ENCODE measurements at regions not wholly inside any gene's neighbourhood (a gene's known extent, or its start where the extent isn't known, plus 50 kb on each side); places are given as distances from the start of the nearest gene placed in this dataset.

GRCh38 chr14:105850853-105851581, 324.6 kb downstream of the TMEM121 start:
- H3K4me2 ChIP-seq (ENCODE audit: low read length) = no peak overlapping the region
- H3K4me3 ChIP-seq (ENCODE audit: low read length) = no peak overlapping the region
- no peaks in the 10 kb centered on the region for H3K79me2 ChIP-seq (ENCODE audit: control insufficient read depth, low read length)
- H3K27me3 ChIP-seq (ENCODE audit: control insufficient read depth, low read length) = no peaks in the 10 kb centered on the region
- no peaks in the 10 kb centered on the region for H3F3A ChIP-seq (ENCODE audit: control insufficient read depth, insufficient read depth)
- no peaks in the 10 kb centered on the region for H3K9me2 ChIP-seq (replicated peaks; ENCODE audit: control insufficient read depth, low read length)
- no peak for TF ChIP-seq CTCF (IDR thresholded peaks at IDR 0.05; ENCODE audit: low read depth, low read length, poor library complexity, severe bottlenecking)
- no peak for TF ChIP-seq EZH2phosphoT487 (IDR thresholded peaks at IDR 0.05; ENCODE audit: borderline replicate concordance, low read length)
- H4K20me1 ChIP-seq (ENCODE audit: control insufficient read depth, insufficient read depth, low read depth, low read length) = no peaks in the 10 kb centered on the region
- no peaks in the 10 kb centered on the region for H3K4me1 ChIP-seq (ENCODE audit: control insufficient read depth, low read length)
- no peak overlapping the region for H3K27ac ChIP-seq (ENCODE audit: low read depth, low read length)
- no peaks in the 10 kb centered on the region for H3K36me3 ChIP-seq (ENCODE audit: control insufficient read depth, low read length)
- H3K9me3 ChIP-seq (ENCODE audit: control insufficient read depth, insufficient read depth, low read length) = no peaks in the 10 kb centered on the region

- Histone ChIP-seq H3K79me2 (ENCODE audit: control insufficient read depth, low read length) (no peaks in the 10 kb centered on the region), H3K4me3 (ENCODE audit: low read length) (no peak overlapping the region), H3K9me3 (ENCODE audit: control insufficient read depth, insufficient read depth, low read length) (no peaks in the 10 kb centered on the region), H3F3A (ENCODE audit: control insufficient read depth, insufficient read depth) (no peaks in the 10 kb centered on the region), H4K20me1 (ENCODE audit: control insufficient read depth, insufficient read depth, low read depth, low read length) (no peaks in the 10 kb centered on the region), H3K4me1 (ENCODE audit: control insufficient read depth, low read length) (no peaks in the 10 kb centered on the region), H3K4me2 (ENCODE audit: low read length) (no peak overlapping the region), H3K36me3 (ENCODE audit: control insufficient read depth, low read length) (no peaks in the 10 kb centered on the region), H3K27me3 (ENCODE audit: control insufficient read depth, low read length) (no peaks in the 10 kb centered on the region), H3K9me2 (replicated peaks; ENCODE audit: control insufficient read depth, low read length) (no peaks in the 10 kb centered on the region), H3K27ac (ENCODE audit: low read depth, low read length) (no peak overlapping the region)
- no peak for TF ChIP-seq EZH2phosphoT487 (IDR thresholded peaks at IDR 0.05; ENCODE audit: borderline replicate concordance, low read length)
- TF ChIP-seq CTCF (IDR thresholded peaks at IDR 0.05; ENCODE audit: low read depth, low read length, poor library complexity, severe bottlenecking) = no peak
Observed at GRCh38 chr14:105851716-105852377, 325.5 kb downstream of the TMEM121 start.

- Histone ChIP-seq H3K4me3 (ENCODE audit: low read length) (no peak overlapping the region), H3K9me3 (ENCODE audit: control insufficient read depth, insufficient read depth, low read length) (no peaks in the 10 kb centered on the region), H3F3A (ENCODE audit: control insufficient read depth, insufficient read depth) (no peaks in the 10 kb centered on the region), H3K4me2 (ENCODE audit: low read length) (no peak overlapping the region), H3K9me2 (replicated peaks; ENCODE audit: control insufficient read depth, low read length) (no peaks in the 10 kb centered on the region), H3K79me2 (ENCODE audit: control insufficient read depth, low read length) (no peaks in the 10 kb centered on the region), H4K20me1 (ENCODE audit: control insufficient read depth, insufficient read depth, low read depth, low read length) (no peaks in the 10 kb centered on the region), H3K4me1 (ENCODE audit: control insufficient read depth, low read length) (no peaks in the 10 kb centered on the region), H3K36me3 (ENCODE audit: control insufficient read depth, low read length) (no peaks in the 10 kb centered on the region), H3K27ac (ENCODE audit: low read depth, low read length) (no peak overlapping the region), H3K27me3 (ENCODE audit: control insufficient read depth, low read length) (no peaks in the 10 kb centered on the region)
- TF ChIP-seq CTCF (IDR thresholded peaks at IDR 0.05; ENCODE audit: low read depth, low read length, poor library complexity, severe bottlenecking) (no peak), EZH2phosphoT487 (IDR thresholded peaks at IDR 0.05; ENCODE audit: borderline replicate concordance, low read length) (no peak)
Observed at GRCh38 chr14:105852378-105853088, 326.1 kb downstream of the TMEM121 start.

Measured in DOHH2 (cell line).